Tibial nerve (tissue), 4 donors: ENCODE measurements at regions not wholly inside any gene's neighbourhood (a gene's known extent, or its start where the extent isn't known, plus 50 kb on each side); places are given as distances from the start of the nearest gene placed in this dataset.

Experiments used
- DNase-seq, 2 donors: peaks; one replicate each; pipeline ENCODE4 v3.0.0-alpha.2; 2019; ENCODE audit warnings: low spot score in 2 of 2
- H3K27ac ChIP-seq, 4 donors: fragments of 200-600 bp; sonication (generic) in 3 of 4; one replicate each; pipeline ENCODE4 v1.5.1; 2017 to 2019; ENCODE audit warnings: mild to moderate bottlenecking in 1 of 4
- H3K27me3 ChIP-seq, 2 donors: fragments of 200-600 bp; sonication (generic) in 1 of 2; one replicate each; pipeline versions ENCODE4 v1.5.1 to v1.6.0; 2017 to 2019
- H3K36me3 ChIP-seq, 3 donors: fragments of 200-600 bp; sonication (generic); one replicate each; pipeline ENCODE4 v1.5.1; 2018 to 2019
- H3K4me1 ChIP-seq, 4 donors: fragments of 200-600 bp; sonication (generic) in 3 of 4; one replicate each; pipeline ENCODE4 v1.5.1; 2017 to 2019
- H3K4me3 ChIP-seq, 4 donors: fragments of 200-600 bp; sonication (generic) in 3 of 4; one replicate each; pipeline ENCODE4 v1.5.1; 2017 to 2019; ENCODE audit warnings: mild to moderate bottlenecking in 1 of 4, moderate library complexity in 1 of 4
- H3K9me3 ChIP-seq, 4 donors: fragments of 200-600 bp; sonication (generic) in 3 of 4; one replicate each; pipeline ENCODE4 v1.5.1; 2017 to 2019
- CTCF ChIP-seq, 5 experiments: fragments of 200-600 bp in 3 of 5; fragments of 450-650 bp in 2 of 5; sonication (generic) in 3 of 5; IDR thresholded peaks; one replicate each; pipeline ENCODE4 v1.5.1; 2016 to 2019; ENCODE audit warnings: antibody characterized with exemption in 5 of 5, mild to moderate bottlenecking in 3 of 5, moderate library complexity in 2 of 5
- EP300 ChIP-seq, 2 donors: sonication (generic); formaldehyde crosslinking; IDR thresholded peaks; one replicate each; pipeline ENCODE4 v1.6.1; 2017; ENCODE audit warnings: antibody characterized with exemption in 2 of 2, mild to moderate bottlenecking in 1 of 2
- POLR2A ChIP-seq, 2 donors: fragments of 450-650 bp; IDR thresholded peaks; one replicate each; pipeline ENCODE4 v1.6.1; 2017; ENCODE audit warnings: antibody characterized with exemption in 2 of 2, mild to moderate bottlenecking in 2 of 2, moderate library complexity in 2 of 2
- WGBS, 2 donors: methylation state at CpG; one replicate each; pipeline ENCODE4 v1.1.5; 2018; 5-methylcytosine and 5-hydroxymethylcytosine counted together

DNA sequence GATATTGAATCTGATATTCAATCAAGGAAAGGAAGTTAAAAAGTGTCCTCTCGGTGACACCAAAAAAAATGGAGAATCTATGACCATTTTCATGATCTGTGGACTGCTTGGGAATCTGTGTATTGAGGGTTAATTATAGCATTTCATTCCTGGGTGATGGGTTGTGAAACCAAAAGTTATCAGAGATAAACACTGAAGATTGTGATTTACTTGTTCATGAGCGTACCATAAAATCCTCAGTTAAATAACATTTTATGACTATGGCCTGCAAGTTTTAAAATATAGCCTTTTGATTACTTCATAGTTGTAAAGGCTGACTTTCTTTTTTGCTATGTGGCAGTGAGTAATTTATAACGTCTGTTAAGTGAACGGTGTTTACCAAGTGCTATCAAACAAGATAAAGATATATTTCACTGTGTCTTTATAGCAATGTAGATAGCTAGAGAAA, 267.9 kb upstream of the SEMA6A start:
- TF ChIP-seq CTCF (IDR thresholded peaks at IDR 0.05) (no peak), POLR2A (IDR thresholded peaks at IDR 0.05) (no peak), EP300 (IDR thresholded peaks at IDR 0.05) (no peak)
- 77 to 85% methylated on average over 4 of the region's 4 CpGs for WGBS, 2 donors
- no peaks in the 10 kb centered on the region for H3K4me1 ChIP-seq
- no peak for DNase-seq
- no peak overlapping the region for H3K27ac ChIP-seq
- no peaks in the 10 kb centered on the region for H3K27me3 ChIP-seq
- H3K4me3 ChIP-seq = no peak overlapping the region
- no peaks in the 10 kb centered on the region for H3K36me3 ChIP-seq
- H3K9me3 ChIP-seq = peaks cover 0 to 13% (median 0%) of the 10 kb centered on the region in 4 donors

GRCh38 chr5:116841734-116842133, 267.1 kb upstream of the SEMA6A start:
- TF ChIP-seq POLR2A (IDR thresholded peaks at IDR 0.05) (no peak), EP300 (IDR thresholded peaks at IDR 0.05) (no peak), CTCF (IDR thresholded peaks at IDR 0.05) (no peak)
- Histone ChIP-seq H3K27ac (no peak overlapping the region), H3K4me1 (no peaks in the 10 kb centered on the region), H3K27me3 (no peaks in the 10 kb centered on the region), H3K4me3 (no peak overlapping the region), H3K36me3 (no peaks in the 10 kb centered on the region), H3K9me3 (peaks cover 0 to 13% (median 0%) of the 10 kb centered on the region in 4 donors)
- DNase-seq = no peak
- 93 to 95% methylated on average over 11 of the region's 11 CpGs for WGBS, 2 donors

DNA sequence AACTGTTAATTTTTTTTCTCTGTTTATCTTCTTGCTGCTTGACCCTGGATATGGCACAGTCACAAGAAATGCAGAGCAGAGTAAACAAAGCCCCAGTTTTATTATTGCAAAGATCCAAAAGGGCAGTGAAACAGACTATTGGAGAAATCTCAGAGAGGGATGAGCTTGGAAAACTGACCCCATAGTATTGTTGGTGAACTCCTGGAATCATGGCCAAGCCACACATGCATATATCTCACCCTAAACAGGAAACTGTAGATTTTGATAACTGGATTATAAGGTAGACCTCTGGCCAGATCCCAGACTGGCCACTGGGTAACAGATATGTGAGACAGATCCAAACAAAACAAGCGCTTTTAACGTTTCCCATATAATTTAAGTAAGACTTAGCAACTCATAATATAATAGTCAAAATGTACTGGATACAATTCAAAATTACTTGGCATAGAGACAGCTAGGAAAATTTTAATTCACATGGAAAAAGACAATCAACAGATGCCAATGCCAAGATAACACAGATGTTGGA, 263.5 kb upstream of the SEMA6A start:
- H3K4me1 ChIP-seq = no peaks in the 10 kb centered on the region
- no peak overlapping the region for H3K4me3 ChIP-seq
- TF ChIP-seq CTCF (IDR thresholded peaks at IDR 0.05) = no peak
- no peak for TF ChIP-seq POLR2A (IDR thresholded peaks at IDR 0.05)
- TF ChIP-seq EP300 (IDR thresholded peaks at IDR 0.05) = no peak
- DNase-seq = no peak
- no peak overlapping the region for H3K27ac ChIP-seq
- WGBS, 2 donors = 34 to 37% methylated on average over 2 of the region's 2 CpGs
- no peaks in the 10 kb centered on the region for H3K36me3 ChIP-seq
- no peaks in the 10 kb centered on the region for H3K27me3 ChIP-seq
- peaks cover 0 to 13% (median 0%) of the 10 kb centered on the region in 4 donors for H3K9me3 ChIP-seq

GRCh38 chr5:116834796-116835515, 260.3 kb upstream of the SEMA6A start:
- WGBS, 2 donors = 52 to 65% methylated on average over 2 of the region's 2 CpGs
- Histone ChIP-seq H3K36me3 (no peaks in the 10 kb centered on the region), H3K27me3 (no peaks in the 10 kb centered on the region), H3K4me3 (no peak overlapping the region), H3K9me3 (peaks cover 0 to 8% (median 0%) of the 10 kb centered on the region in 4 donors), H3K4me1 (no peaks in the 10 kb centered on the region), H3K27ac (no peak overlapping the region)
- TF ChIP-seq POLR2A (IDR thresholded peaks at IDR 0.05) = no peak
- DNase-seq = no peak

- H3K27me3 ChIP-seq = no peaks in the 10 kb centered on the region
- H3K27ac ChIP-seq = no peak overlapping the region
- H3K4me1 ChIP-seq = no peaks in the 10 kb centered on the region
- 95 to 96% methylated on average over 4 of the region's 4 CpGs for WGBS, 2 donors
- H3K9me3 ChIP-seq = no peaks in the 10 kb centered on the region
- no peak for DNase-seq
- TF ChIP-seq EP300 (IDR thresholded peaks at IDR 0.05) = no peak
- TF ChIP-seq POLR2A (IDR thresholded peaks at IDR 0.05) = no peak
- no peak for TF ChIP-seq CTCF (IDR thresholded peaks at IDR 0.05)
- H3K4me3 ChIP-seq = no peak overlapping the region
- H3K36me3 ChIP-seq = no peaks in the 10 kb centered on the region
Measured at GRCh38 chr5:116830079-116830478, 255.5 kb upstream of the SEMA6A start.
